Aorta (tissue), 5 donors: ENCODE measurements at regions not wholly inside any gene's neighbourhood (a gene's known extent, or its start where the extent isn't known, plus 50 kb on each side); places are given as distances from the start of the nearest gene placed in this dataset.

ENCODE experiments used
- ATAC-seq: fragments of 200-7000 bp; cut with Tn5 transposase; one replicate; pipeline ENCODE4 v1.9.1; 2022; ENCODE audit warnings: moderate library complexity; ENCODE audit not compliant: low FRiP score
- DNase-seq, 2 donors: peaks; one replicate each; pipeline ENCODE4 v3.0.0-alpha.2; 2020
- H3K27ac ChIP-seq, 2 donors: one replicate each; pipeline ENCODE4 v1.5.1; 2013; ENCODE audit warnings: low read length in 2 of 2, mild to moderate bottlenecking in 2 of 2, moderate library complexity in 2 of 2, control low read depth in 1 of 2, inconsistent platforms in 1 of 2, low read depth in 1 of 2
- H3K27me3 ChIP-seq, 2 donors: one replicate each; pipeline ENCODE4 v1.6.1; 2013; ENCODE audit warnings: control low read depth in 1 of 2, low read length in 1 of 2, mild to moderate bottlenecking in 1 of 2, moderate library complexity in 1 of 2; ENCODE audit not compliant: insufficient read depth in 2 of 2, control insufficient read depth in 1 of 2
- H3K36me3 ChIP-seq, 2 donors: one replicate each; pipeline ENCODE4 v1.6.1; 2013; ENCODE audit warnings: control low read depth in 1 of 2, low read length in 1 of 2, mild to moderate bottlenecking in 1 of 2; ENCODE audit not compliant: insufficient read depth in 2 of 2, control insufficient read depth in 1 of 2
- H3K4me1 ChIP-seq, 2 donors: one replicate each; pipeline ENCODE4 v1.6.1; 2013; ENCODE audit warnings: low read length in 2 of 2, control low read depth in 1 of 2, mild to moderate bottlenecking in 1 of 2, moderate library complexity in 1 of 2; ENCODE audit not compliant: insufficient read depth in 2 of 2, control insufficient read depth in 1 of 2
- H3K4me3 ChIP-seq, 2 donors: one replicate each; pipeline ENCODE4 v1.5.1; 2013; ENCODE audit warnings: low read length in 2 of 2, control low read depth in 1 of 2, mild to moderate bottlenecking in 1 of 2
- H3K9me3 ChIP-seq: one replicate; pipeline ENCODE4 v1.6.1; 2013; ENCODE audit warnings: mild to moderate bottlenecking, low read length; ENCODE audit not compliant: control insufficient read depth
- WGBS, 2 donors: extraction: QIAGEN DNeasy Blood & Tissue Kit; methylation state at CpG; one replicate each; pipeline ENCODE4 v1.1.7; 2013; 5-methylcytosine and 5-hydroxymethylcytosine counted together
- intact Hi-C, 2 donors: fragments of 100-400 bp; cut with DNase I; formaldehyde crosslinking; loops; one replicate each; pipeline versions ENCODE4 v1.14.2 to v1.15.0; 2022
- donor health status: healthy with polysubstance abuse.
- donor health status: Bipolar disorder and iron deficiency.
- donor health status: DM: no; HTN: no; CAD: no.
- donor health status: DM: no; HTN: no; CAD: no.
- donor health status: DM: yes; HTN: yes; CAD: no.

DNA sequence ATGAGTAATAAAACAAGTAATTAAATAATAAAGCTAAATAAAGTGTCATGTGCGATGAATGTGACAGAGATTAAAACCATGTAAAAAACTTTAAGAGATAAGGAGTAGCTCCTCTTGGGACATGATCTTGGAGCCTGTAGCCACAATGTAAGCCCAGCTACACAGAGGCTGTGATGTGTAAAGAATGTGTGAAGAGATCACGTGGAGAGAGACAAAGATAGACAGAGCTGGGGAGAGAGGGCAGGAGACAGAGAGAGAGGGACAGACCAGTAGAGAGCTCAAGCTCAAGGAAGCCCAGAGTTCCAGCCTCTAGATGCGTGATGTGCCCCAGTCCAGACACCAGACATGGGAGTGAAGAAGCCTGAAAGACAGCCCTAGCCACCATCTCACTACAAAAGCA is 644.1 kb downstream of the TNS3 start:
- no peak for ATAC-seq
- WGBS, 2 donors: 75 to 81% methylated on average over 3 of the region's 3 CpGs
- Histone ChIP-seq H3K4me3 (no peak overlapping the region), H3K4me1 (no peaks in the 10 kb centered on the region), H3K36me3 (no peaks in the 10 kb centered on the region), H3K9me3 (no peaks in the 10 kb centered on the region), H3K27me3 (no peaks in the 10 kb centered on the region), H3K27ac (no peak overlapping the region)
- intact Hi-C loops: no loop called here
- no peak for DNase-seq

DNA sequence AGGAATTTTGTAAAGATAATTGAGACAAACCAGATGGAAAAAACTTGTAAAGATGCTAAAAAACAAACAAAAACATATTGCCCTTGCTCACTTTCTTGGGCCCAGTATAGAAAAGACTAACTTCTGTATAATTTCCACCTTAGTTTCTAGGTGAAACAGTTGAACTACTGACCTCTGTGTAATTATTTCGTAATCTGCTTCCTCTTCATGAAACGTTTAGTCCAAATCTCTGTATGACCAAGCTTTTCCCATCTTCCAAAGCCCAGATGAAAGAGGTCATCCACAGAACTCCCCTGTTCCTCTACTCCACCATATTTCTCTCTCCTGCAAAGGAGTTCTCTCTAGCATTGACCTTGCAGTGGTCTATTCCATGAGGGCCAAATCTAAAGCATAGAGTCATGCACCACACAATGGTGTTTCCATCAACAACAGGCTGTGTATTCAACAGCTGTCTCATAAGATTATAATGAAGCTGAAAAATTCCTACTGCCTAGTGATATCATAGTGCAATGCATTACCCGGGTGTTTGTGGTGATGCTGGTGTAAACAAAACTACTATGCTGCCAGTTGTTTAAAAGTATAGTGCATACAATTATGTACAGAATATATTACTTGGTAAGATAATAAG is 647.6 kb downstream of the TNS3 start:
- ATAC-seq (no peak), DNase-seq (no peak)
- WGBS, 2 donors: 81 to 82% methylated on average over 3 of the region's 3 CpGs
- intact Hi-C loops: no loop called here
- Histone ChIP-seq H3K4me3 (no peak overlapping the region), H3K27me3 (no peaks in the 10 kb centered on the region), H3K9me3 (no peaks in the 10 kb centered on the region), H3K27ac (no peak overlapping the region), H3K4me1 (no peaks in the 10 kb centered on the region), H3K36me3 (no peaks in the 10 kb centered on the region)

DNA sequence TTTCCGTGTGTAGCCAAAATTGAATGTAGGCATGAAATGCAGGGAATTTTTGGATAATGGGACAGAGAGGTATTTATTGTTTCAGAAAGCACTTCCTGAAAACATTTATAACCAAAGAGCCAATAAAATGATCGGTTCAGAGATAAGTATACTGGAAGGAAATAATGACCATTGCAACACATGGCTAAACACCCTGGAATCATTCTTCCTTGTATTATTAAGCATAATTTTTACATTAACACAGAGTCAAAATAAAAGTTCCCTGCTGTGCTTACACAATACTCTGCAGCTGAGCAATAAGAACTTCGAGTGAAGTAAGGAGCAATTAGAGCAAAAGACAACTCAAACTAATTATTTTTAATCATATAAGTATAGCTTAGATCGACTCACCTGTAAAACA is 648.3 kb downstream of the TNS3 start:
- Histone ChIP-seq H3K27ac (no peak overlapping the region), H3K9me3 (no peaks in the 10 kb centered on the region), H3K4me3 (no peak overlapping the region), H3K27me3 (no peaks in the 10 kb centered on the region), H3K4me1 (no peaks in the 10 kb centered on the region), H3K36me3 (no peaks in the 10 kb centered on the region)
- peak; percentile 63 for ATAC-seq
- intact Hi-C loops: no loop called here
- DNase-seq: no peak
- WGBS, 2 donors: 82 to 93% methylated on average over 4 of the region's 4 CpGs

GRCh38 chr7:46932676-46933424 is 649.1 kb downstream of the TNS3 start:
- Histone ChIP-seq H3K27me3 (no peaks in the 10 kb centered on the region), H3K27ac (no peak overlapping the region), H3K4me3 (no peak overlapping the region), H3K4me1 (no peaks in the 10 kb centered on the region), H3K36me3 (no peaks in the 10 kb centered on the region), H3K9me3 (no peaks in the 10 kb centered on the region)
- intact Hi-C loops: no loop called here
- DNase-seq (no peak), ATAC-seq (peak; percentile 85)
- WGBS, 2 donors: 34 to 35% methylated on average over 7 of the region's 7 CpGs

DNA sequence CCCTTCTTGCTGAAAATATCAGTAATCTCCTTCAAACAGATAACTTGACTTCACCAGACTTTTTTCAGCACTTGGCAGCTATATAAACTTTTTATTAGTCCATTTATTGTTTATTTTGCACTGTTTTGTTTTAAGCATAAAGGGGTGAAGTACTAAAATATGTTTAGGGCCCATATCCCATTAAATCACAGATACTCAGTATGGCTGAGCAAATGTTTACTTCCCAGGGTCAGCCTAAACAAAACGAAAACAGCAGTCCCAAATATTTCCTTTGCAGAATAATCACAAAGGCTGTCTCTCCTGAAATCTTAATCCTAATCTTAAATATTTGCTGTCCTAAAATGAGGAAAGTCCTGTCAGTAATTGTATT is 649.6 kb downstream of the TNS3 start:
- Histone ChIP-seq H3K4me3 (no peak overlapping the region), H3K9me3 (no peaks in the 10 kb centered on the region), H3K36me3 (no peaks in the 10 kb centered on the region), H3K27ac (no peak overlapping the region), H3K27me3 (no peaks in the 10 kb centered on the region), H3K4me1 (no peaks in the 10 kb centered on the region)
- DNase-seq: no peak
- WGBS, 2 donors: 67 to 75% methylated on average over 1 of the region's 1 CpG
- ATAC-seq: no peak
- intact Hi-C loops: no loop called here

GRCh38 chr7:46930366-46930765 is 651.5 kb downstream of the TNS3 start:
- Histone ChIP-seq H3K27me3 (no peaks in the 10 kb centered on the region), H3K9me3 (no peaks in the 10 kb centered on the region), H3K36me3 (no peaks in the 10 kb centered on the region), H3K27ac (no peak overlapping the region), H3K4me1 (no peaks in the 10 kb centered on the region), H3K4me3 (no peak overlapping the region)
- intact Hi-C loops: no loop called here
- ATAC-seq (no peak), DNase-seq (peak in 1 of 2 donors; percentile 48)
- WGBS, 2 donors: 67 to 76% methylated on average over 3 of the region's 3 CpGs

DNA sequence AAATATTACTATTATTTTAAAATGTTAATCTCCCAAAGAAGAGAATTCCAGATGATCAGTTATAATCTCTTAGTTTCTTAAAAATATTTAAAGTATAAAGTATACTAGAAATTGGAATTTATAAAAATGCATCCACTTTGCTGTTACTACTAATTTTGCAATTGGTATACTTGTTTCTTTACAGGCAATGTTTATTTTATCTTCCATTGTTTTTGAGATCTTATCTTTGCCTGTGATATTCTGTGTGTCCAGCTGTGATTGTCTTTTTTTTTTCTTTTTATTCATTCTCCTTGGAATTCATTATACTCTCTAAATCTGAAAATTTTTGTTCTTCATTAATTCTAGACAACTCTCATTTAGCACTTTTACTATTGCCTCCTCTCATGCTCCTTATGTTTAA is 652.6 kb downstream of the TNS3 start:
- no peak for ATAC-seq
- intact Hi-C loops: no loop called here
- no peak overlapping the region for H3K27ac ChIP-seq
- no peaks in the 10 kb centered on the region for H3K9me3 ChIP-seq
- no peaks in the 10 kb centered on the region for H3K27me3 ChIP-seq
- no peak for DNase-seq
- H3K36me3 ChIP-seq: no peaks in the 10 kb centered on the region
- H3K4me1 ChIP-seq: no peaks in the 10 kb centered on the region
- H3K4me3 ChIP-seq: no peak overlapping the region

DNA sequence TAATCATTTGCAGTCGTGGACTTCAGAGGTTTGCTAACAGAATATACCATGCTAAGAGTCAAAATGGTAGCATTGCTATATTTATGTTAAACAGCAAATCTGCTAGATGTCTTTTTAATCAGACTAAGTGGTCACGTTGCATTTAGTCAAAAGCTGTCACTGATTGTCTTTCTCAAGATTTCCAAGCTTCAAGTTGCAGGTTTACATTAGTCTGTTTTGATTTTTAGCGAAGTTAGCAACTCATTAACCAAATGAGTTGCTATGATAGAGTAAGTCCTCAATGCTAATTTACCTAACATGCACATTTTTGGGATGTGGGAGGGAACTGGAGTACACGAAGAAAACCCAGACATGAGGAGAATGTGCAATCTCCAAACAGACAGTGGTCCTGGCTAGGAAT is 653.2 kb downstream of the TNS3 start:
- Histone ChIP-seq H3K27me3 (no peaks in the 10 kb centered on the region), H3K4me1 (no peaks in the 10 kb centered on the region), H3K27ac (no peak overlapping the region), H3K36me3 (no peaks in the 10 kb centered on the region), H3K4me3 (no peak overlapping the region), H3K9me3 (no peaks in the 10 kb centered on the region)
- no peak for DNase-seq
- WGBS, 2 donors: 53 to 62% methylated on average over 4 of the region's 4 CpGs
- no peak for ATAC-seq
- intact Hi-C loops: no loop called here

DNA sequence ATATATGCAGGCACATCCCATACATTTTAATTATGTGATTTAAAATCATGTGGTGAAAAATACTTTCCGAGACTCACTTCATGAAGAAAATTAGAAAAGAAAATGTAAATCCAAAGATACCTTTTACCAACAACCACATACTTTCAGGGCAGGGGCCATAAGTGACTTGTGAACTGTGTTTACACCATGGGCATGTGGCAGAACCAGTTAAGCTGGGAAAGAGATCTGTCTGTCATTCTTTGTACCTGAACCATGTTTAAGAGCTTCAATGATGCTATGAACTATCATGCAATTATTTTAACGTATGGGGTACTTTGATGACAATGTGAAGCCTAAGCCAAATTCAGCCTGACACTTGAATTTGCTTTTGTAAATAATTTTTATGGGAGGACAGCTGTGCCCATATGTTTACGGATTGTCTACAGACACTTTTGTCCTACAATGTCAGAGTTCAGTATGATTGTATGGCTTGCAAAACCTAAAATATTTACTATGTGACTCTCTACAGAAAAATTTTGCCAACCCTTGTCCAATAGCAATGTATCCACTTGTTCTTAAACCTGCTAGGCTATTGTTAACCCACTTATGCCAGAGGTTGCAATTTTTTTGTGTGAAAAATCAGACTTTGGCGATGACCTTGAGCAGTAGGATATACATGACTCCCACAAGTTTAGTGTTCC is 654.6 kb downstream of the TNS3 start:
- 88 to 89% methylated on average over 4 of the region's 4 CpGs for WGBS, 2 donors
- ATAC-seq (no peak), DNase-seq (no peak)
- Histone ChIP-seq H3K27me3 (no peaks in the 10 kb centered on the region), H3K9me3 (no peaks in the 10 kb centered on the region), H3K27ac (no peak overlapping the region), H3K4me3 (no peak overlapping the region), H3K4me1 (no peaks in the 10 kb centered on the region), H3K36me3 (no peaks in the 10 kb centered on the region)
- intact Hi-C loops: no loop called here
